ENCODE measurements at regions not wholly inside any gene's neighbourhood (a gene's known extent, or its start where the extent isn't known, plus 50 kb on each side); places are given as distances from the start of the nearest gene placed in this dataset.

- TF ChIP-seq CTCF (IDR thresholded peaks at IDR 0.05; ENCODE audit: low read depth, low read length): no peak
- TF ChIP-seq EZH2phosphoT487 (IDR thresholded peaks at IDR 0.05; ENCODE audit: low read depth): no peak
These were observed 61.7 kb upstream of the TEX51 start for GRCh38 chr2:126836761-126837679.
